Activated T-cell treated with anti-CD3 and anti-CD28 coated beads, Interleukin-2, amount 50 U/mL, for 24 hours (primary cell): ENCODE measurements at regions not wholly inside any gene's neighbourhood (a gene's known extent, or its start where the extent isn't known, plus 50 kb on each side); places are given as distances from the start of the nearest gene placed in this dataset.

Experiments
- DNase-seq: peaks from one replicate; pipeline ENCODE4 v3.0.0-alpha.2; 2020
- H3K27ac Mint-ChIP-seq: 2 replicates; pipeline ENCODE4 v1.8.0; 2020; ENCODE audit warnings: mild to moderate bottlenecking, mixed read lengths
- H3K27me3 Mint-ChIP-seq: 2 replicates; pipeline ENCODE4 v1.8.0; 2020; ENCODE audit warnings: mixed read lengths
- H3K36me3 Mint-ChIP-seq: 2 replicates; pipeline ENCODE4 v1.8.0; 2020; ENCODE audit warnings: low read depth, mixed read lengths
- H3K4me1 Mint-ChIP-seq: 2 replicates; pipeline ENCODE4 v1.8.0; 2020; ENCODE audit warnings: low read depth, mixed read lengths
- H3K4me3 Mint-ChIP-seq: 2 replicates; pipeline ENCODE4 v1.8.0; 2020; ENCODE audit warnings: mild to moderate bottlenecking, moderate library complexity, mixed read lengths
- H3K9me3 Mint-ChIP-seq: 2 replicates; pipeline ENCODE4 v1.8.0; 2020; ENCODE audit warnings: mixed read lengths

GRCh38 chr11:8834379-8834778 lies 76.6 kb upstream of the AKIP1 start:
- Mint-ChIP-seq H3K4me1 (peaks cover 10% of the 10 kb centered on the region), H3K9me3 (no peaks in the 10 kb centered on the region), H3K27me3 (peaks cover 33% of the 10 kb centered on the region), H3K36me3 (no peaks in the 10 kb centered on the region), H3K27ac (no peak overlapping the region), H3K4me3 (no peak overlapping the region)
- no peak for DNase-seq

- Mint-ChIP-seq H3K9me3 (no peaks in the 10 kb centered on the region), H3K27ac (no peak overlapping the region), H3K4me1 (peaks cover 26% of the 10 kb centered on the region), H3K4me3 (no peak overlapping the region), H3K27me3 (peaks cover 26% of the 10 kb centered on the region), H3K36me3 (no peaks in the 10 kb centered on the region)
- DNase-seq: no peak
Measured at GRCh38 chr11:8838248-8838647, 72.7 kb upstream of the AKIP1 start.

GRCh38 chr11:8839306-8839956 lies 71.6 kb upstream of the AKIP1 start:
- Mint-ChIP-seq H3K4me3 (no peak overlapping the region), H3K9me3 (no peaks in the 10 kb centered on the region), H3K4me1 (peaks cover 23% of the 10 kb centered on the region), H3K27ac (peak overlapping the region; percentile 9), H3K27me3 (peaks cover 15% of the 10 kb centered on the region), H3K36me3 (no peaks in the 10 kb centered on the region)
- DNase-seq: no peak

GRCh38 chr11:8839957-8840945 lies 70.7 kb upstream of the AKIP1 start:
- no peaks in the 10 kb centered on the region for H3K36me3 Mint-ChIP-seq
- peaks cover 23% of the 10 kb centered on the region for H3K4me1 Mint-ChIP-seq

GRCh38 chr11:8841899-8842298 lies 69.1 kb upstream of the AKIP1 start:
- H3K36me3 Mint-ChIP-seq: no peaks in the 10 kb centered on the region
- H3K4me1 Mint-ChIP-seq: peaks cover 23% of the 10 kb centered on the region
- H3K27me3 Mint-ChIP-seq: peaks cover 13% of the 10 kb centered on the region
- no peak for DNase-seq
- no peak overlapping the region for H3K4me3 Mint-ChIP-seq
- H3K9me3 Mint-ChIP-seq: no peaks in the 10 kb centered on the region
- H3K27ac Mint-ChIP-seq: no peak overlapping the region

More at GRCh38 chr11:8839957-8840945, 70.7 kb upstream of the AKIP1 start:
- peaks cover 14% of the 10 kb centered on the region for H3K27me3 Mint-ChIP-seq
- peak overlapping the region; percentile 9 for H3K27ac Mint-ChIP-seq
- H3K4me3 Mint-ChIP-seq: no peak overlapping the region
- no peaks in the 10 kb centered on the region for H3K9me3 Mint-ChIP-seq
- DNase-seq: no peak

- DNase-seq: no peak
- no peaks in the 10 kb centered on the region for H3K4me1 Mint-ChIP-seq
- H3K27ac Mint-ChIP-seq: no peak overlapping the region
- H3K4me3 Mint-ChIP-seq: no peak overlapping the region
- no peaks in the 10 kb centered on the region for H3K9me3 Mint-ChIP-seq
- H3K36me3 Mint-ChIP-seq: no peaks in the 10 kb centered on the region
- H3K27me3 Mint-ChIP-seq: peaks cover 31% of the 10 kb centered on the region
Measured at GRCh38 chr11:8858808-8859207, 52.2 kb upstream of the AKIP1 start.
